ENCODE measurements at regions not wholly inside any gene's neighbourhood (a gene's known extent, or its start where the extent isn't known, plus 50 kb on each side); places are given as distances from the start of the nearest gene placed in this dataset.

- no peak for DNase-seq (ENCODE audit: extremely low read depth in 1 of 11, low read depth in 9 of 11, low spot score in 4 of 11)
Measured at GRCh38 chr4:89665662-89666061, 171.3 kb downstream of the SNCA start.

GRCh38 chr4:89664521-89664920 lies 172.4 kb downstream of the SNCA start:
- DNase-seq (ENCODE audit: extremely low read depth in 1 of 11, low read depth in 9 of 11, low spot score in 4 of 11) = no peak

GRCh38 chr4:89661173-89661899 lies 175.6 kb downstream of the SNCA start:
- no peak for DNase-seq (ENCODE audit: extremely low read depth in 1 of 11, low read depth in 9 of 11, low spot score in 4 of 11)

GRCh38 chr4:89660444-89661172 lies 176.4 kb downstream of the SNCA start:
- no peak for DNase-seq (ENCODE audit: extremely low read depth in 1 of 11, low read depth in 9 of 11, low spot score in 4 of 11)

- no peak for DNase-seq (ENCODE audit: extremely low read depth in 1 of 11, low read depth in 9 of 11, low spot score in 4 of 11)
Measured at GRCh38 chr4:89658701-89659024, 178.3 kb downstream of the SNCA start.

GRCh38 chr4:89657931-89658700 lies 178.8 kb downstream of the SNCA start:
- DNase-seq (ENCODE audit: extremely low read depth in 1 of 11, low read depth in 9 of 11, low spot score in 4 of 11) = peak in 6 of 11 donors; percentile 7 to 32 (median 12)

GRCh38 chr4:89653012-89653411 lies 183.9 kb downstream of the SNCA start:
- DNase-seq (ENCODE audit: extremely low read depth in 1 of 11, low read depth in 9 of 11, low spot score in 4 of 11) = no peak

- DNase-seq (ENCODE audit: extremely low read depth in 1 of 11, low read depth in 9 of 11, low spot score in 4 of 11) = no peak
Measured at GRCh38 chr4:89645482-89645881, 191.5 kb downstream of the SNCA start.

- DNase-seq (ENCODE audit: extremely low read depth in 1 of 11, low read depth in 9 of 11, low spot score in 4 of 11) = no peak
Measured at GRCh38 chr4:89641367-89641687, 195.6 kb downstream of the SNCA start.

- peak in 8 of 11 donors; percentile 19 to 49 (median 36) for DNase-seq (ENCODE audit: extremely low read depth in 1 of 11, low read depth in 9 of 11, low spot score in 4 of 11)
Measured at GRCh38 chr4:89640620-89641366, 196.2 kb downstream of the SNCA start.

- no peak for DNase-seq (ENCODE audit: extremely low read depth in 1 of 11, low read depth in 9 of 11, low spot score in 4 of 11)
Measured at GRCh38 chr4:89639395-89639794, 197.6 kb downstream of the SNCA start.

- no peak for DNase-seq (ENCODE audit: extremely low read depth in 1 of 11, low read depth in 9 of 11, low spot score in 4 of 11)
Measured at GRCh38 chr4:89625599-89626293, 211.2 kb downstream of the SNCA start.

GRCh38 chr4:89619206-89619962 lies 217.6 kb downstream of the SNCA start:
- peak in 1 of 11 donors; percentile 17 for DNase-seq (ENCODE audit: extremely low read depth in 1 of 11, low read depth in 9 of 11, low spot score in 4 of 11)

- no peak for DNase-seq (ENCODE audit: extremely low read depth in 1 of 11, low read depth in 9 of 11, low spot score in 4 of 11)
Measured at GRCh38 chr4:89618151-89618550, 218.8 kb downstream of the SNCA start.

GRCh38 chr4:89617317-89617716 lies 219.6 kb downstream of the SNCA start:
- peak in 3 of 11 donors; percentile 23 to 42 (median 27) for DNase-seq (ENCODE audit: extremely low read depth in 1 of 11, low read depth in 9 of 11, low spot score in 4 of 11)

- no peak for DNase-seq (ENCODE audit: extremely low read depth in 1 of 11, low read depth in 9 of 11, low spot score in 4 of 11)
Measured at GRCh38 chr4:89616382-89616781, 220.6 kb downstream of the SNCA start.

- DNase-seq (ENCODE audit: extremely low read depth in 1 of 11, low read depth in 9 of 11, low spot score in 4 of 11) = no peak
Measured at GRCh38 chr4:89615051-89615450, 221.9 kb downstream of the SNCA start.

- no peak for DNase-seq (ENCODE audit: extremely low read depth in 1 of 11, low read depth in 9 of 11, low spot score in 4 of 11)
Measured at GRCh38 chr4:89614155-89614554, 222.8 kb downstream of the SNCA start.

Measured in renal cortex interstitium (tissue), 11 donors.